Immature natural killer cell (primary cell): ENCODE measurements at regions not wholly inside any gene's neighbourhood (a gene's known extent, or its start where the extent isn't known, plus 50 kb on each side); places are given as distances from the start of the nearest gene placed in this dataset.

Source experiments
- DNase-seq, 3 donors: peaks; one replicate each; pipeline ENCODE4 v3.0.0; 2022; ENCODE audit warnings: mixed read lengths in 1 of 3
- H3K27ac Mint-ChIP-seq, 6 donors: one replicate each; pipeline ENCODE4 v1.8.0; 2020; ENCODE audit warnings: mixed read lengths in 6 of 6, mild to moderate bottlenecking in 5 of 6, inconsistent platforms in 4 of 6, moderate library complexity in 3 of 6
- H3K27me3 Mint-ChIP-seq, 3 donors: one replicate each; pipeline ENCODE4 v1.8.0; 2020 to 2021; ENCODE audit warnings: low read depth in 3 of 3, mild to moderate bottlenecking in 3 of 3, mixed read lengths in 3 of 3, moderate library complexity in 3 of 3, inconsistent platforms in 1 of 3
- H3K36me3 Mint-ChIP-seq, 3 donors: one replicate each; pipeline ENCODE4 v1.8.0; 2020; ENCODE audit warnings: mixed read lengths in 3 of 3, inconsistent platforms in 2 of 3, mild to moderate bottlenecking in 2 of 3
- H3K4me1 Mint-ChIP-seq, 2 donors: one replicate each; pipeline ENCODE4 v1.8.0; 2020; ENCODE audit warnings: inconsistent platforms in 2 of 2, mild to moderate bottlenecking in 2 of 2, mixed read lengths in 2 of 2, moderate library complexity in 1 of 2
- H3K4me3 Mint-ChIP-seq, 5 donors: one replicate each; pipeline ENCODE4 v1.8.0; 2020; ENCODE audit warnings: mild to moderate bottlenecking in 5 of 5, mixed read lengths in 5 of 5, inconsistent platforms in 3 of 5, moderate library complexity in 3 of 5
- H3K9me3 Mint-ChIP-seq, 6 donors: one replicate each; pipeline ENCODE4 v1.8.0; 2020; ENCODE audit warnings: mild to moderate bottlenecking in 6 of 6, mixed read lengths in 6 of 6, inconsistent platforms in 4 of 6, moderate library complexity in 3 of 6

DNA sequence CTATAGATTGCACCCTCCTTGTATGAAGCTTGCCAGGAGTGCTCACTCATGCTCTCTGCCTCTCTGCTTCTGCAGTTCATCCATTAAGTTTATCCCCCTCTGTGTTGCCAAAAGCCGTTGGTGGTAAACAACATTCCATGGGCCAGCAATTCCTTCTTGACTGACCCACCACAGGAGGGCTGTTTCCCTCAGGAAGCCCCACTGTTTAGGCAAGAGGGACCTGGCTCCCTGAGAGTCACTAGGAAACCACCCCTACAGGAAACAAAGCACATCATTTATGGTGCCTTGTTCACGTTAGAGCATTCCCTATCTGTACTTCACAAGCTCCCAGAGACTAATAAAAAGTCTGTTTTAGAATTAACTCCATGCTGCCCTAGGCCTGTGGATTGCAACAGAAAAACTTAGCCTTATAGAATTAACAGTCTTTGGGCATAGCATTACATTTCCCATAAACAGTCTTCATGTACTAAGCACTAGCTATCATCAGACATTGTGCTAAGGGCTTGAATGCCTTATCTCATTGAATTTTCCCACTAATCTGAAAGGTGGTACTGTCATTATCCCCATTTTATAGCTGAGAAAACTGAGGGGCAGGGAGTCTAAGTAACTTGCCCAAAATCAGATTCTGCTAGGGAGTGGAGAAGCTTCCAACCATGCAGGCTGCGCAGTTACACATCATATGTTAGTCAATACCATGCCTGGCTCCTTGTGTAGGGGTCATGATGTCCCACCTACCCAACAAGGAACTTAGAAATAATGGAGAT lies 149.9 kb downstream of the SHQ1 start:
- no peak overlapping the region for H3K27ac Mint-ChIP-seq
- no peak for DNase-seq
- peaks cover 0 to 5% (median 0%) of the 10 kb centered on the region in 3 donors for H3K27me3 Mint-ChIP-seq
- H3K4me1 Mint-ChIP-seq = no peaks in the 10 kb centered on the region
- H3K36me3 Mint-ChIP-seq = no peaks in the 10 kb centered on the region
- H3K4me3 Mint-ChIP-seq = no peak overlapping the region
- H3K9me3 Mint-ChIP-seq = no peaks in the 10 kb centered on the region

DNA sequence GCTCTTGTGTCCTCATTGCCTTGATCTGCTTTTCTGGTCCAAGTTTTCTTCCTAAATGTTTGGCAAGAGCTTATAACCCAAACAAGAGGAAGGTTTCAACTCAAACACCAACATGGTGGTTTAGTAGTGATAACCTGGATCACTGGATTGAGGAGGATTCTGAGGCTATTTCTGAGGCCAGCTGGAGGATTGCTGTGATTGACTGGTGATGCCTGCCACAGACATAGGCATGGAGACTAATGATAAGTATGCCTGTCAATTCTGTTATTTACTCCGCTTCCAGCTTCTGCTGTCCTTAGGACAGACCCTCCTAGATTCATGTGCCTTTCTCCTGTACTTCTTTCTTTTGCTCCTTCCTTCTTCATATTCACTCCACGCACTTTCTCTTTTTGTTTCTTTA lies 150.5 kb downstream of the SHQ1 start:
- no peak overlapping the region for H3K4me3 Mint-ChIP-seq
- no peaks in the 10 kb centered on the region for H3K4me1 Mint-ChIP-seq
- no peaks in the 10 kb centered on the region for H3K9me3 Mint-ChIP-seq
- peaks cover 0 to 5% (median 0%) of the 10 kb centered on the region in 3 donors for H3K27me3 Mint-ChIP-seq
- DNase-seq = no peak
- no peaks in the 10 kb centered on the region for H3K36me3 Mint-ChIP-seq
- no peak overlapping the region for H3K27ac Mint-ChIP-seq

DNA sequence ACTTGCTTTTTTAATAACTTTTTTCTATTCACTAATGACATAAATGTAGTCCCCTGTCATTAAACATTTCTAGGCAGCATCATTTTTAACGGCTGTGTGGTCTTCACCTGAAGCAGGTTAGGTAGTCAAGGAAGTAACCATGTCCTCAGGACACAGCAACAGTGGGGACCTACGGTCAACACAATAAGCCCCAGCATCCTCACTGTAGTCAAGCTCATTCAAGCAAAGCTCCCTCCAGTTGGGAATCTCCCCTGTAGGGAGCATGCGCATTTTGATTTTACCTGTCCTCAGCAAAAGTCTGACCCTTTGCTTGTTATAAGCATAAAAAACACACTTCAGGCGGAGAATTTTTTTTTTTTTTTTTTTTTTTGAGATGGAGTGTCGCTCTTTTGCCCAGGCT lies 151.4 kb downstream of the SHQ1 start:
- Mint-ChIP-seq H3K27me3 (peaks cover 0 to 5% (median 2%) of the 10 kb centered on the region in 3 donors), H3K9me3 (no peaks in the 10 kb centered on the region), H3K27ac (no peak overlapping the region), H3K4me1 (no peaks in the 10 kb centered on the region), H3K4me3 (no peak overlapping the region), H3K36me3 (no peaks in the 10 kb centered on the region)
- DNase-seq = no peak

DNA sequence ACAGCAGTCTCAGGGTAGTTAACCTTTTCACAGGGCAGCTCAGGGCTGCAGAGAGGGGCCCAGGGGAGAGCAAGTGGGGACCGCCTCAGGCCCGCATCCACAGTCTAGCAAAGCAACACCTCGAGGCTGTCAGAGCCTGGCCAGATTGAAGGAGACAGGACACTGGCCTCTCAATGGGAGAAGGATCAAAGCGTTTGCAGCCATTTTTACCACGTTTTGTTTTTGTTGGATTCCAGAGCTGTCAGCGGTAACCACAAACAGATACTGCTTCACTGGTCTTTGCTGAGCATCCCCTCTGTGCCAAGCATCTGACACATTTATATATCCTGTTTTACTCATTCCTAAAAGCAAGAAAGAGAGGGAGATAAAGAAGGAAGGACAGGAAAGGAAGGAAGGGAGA lies 153.8 kb downstream of the SHQ1 start:
- Mint-ChIP-seq H3K4me1 (no peaks in the 10 kb centered on the region), H3K27me3 (peaks cover 0 to 5% (median 2%) of the 10 kb centered on the region in 3 donors), H3K27ac (no peak overlapping the region), H3K9me3 (no peaks in the 10 kb centered on the region), H3K4me3 (no peak overlapping the region), H3K36me3 (no peaks in the 10 kb centered on the region)
- no peak for DNase-seq

DNA sequence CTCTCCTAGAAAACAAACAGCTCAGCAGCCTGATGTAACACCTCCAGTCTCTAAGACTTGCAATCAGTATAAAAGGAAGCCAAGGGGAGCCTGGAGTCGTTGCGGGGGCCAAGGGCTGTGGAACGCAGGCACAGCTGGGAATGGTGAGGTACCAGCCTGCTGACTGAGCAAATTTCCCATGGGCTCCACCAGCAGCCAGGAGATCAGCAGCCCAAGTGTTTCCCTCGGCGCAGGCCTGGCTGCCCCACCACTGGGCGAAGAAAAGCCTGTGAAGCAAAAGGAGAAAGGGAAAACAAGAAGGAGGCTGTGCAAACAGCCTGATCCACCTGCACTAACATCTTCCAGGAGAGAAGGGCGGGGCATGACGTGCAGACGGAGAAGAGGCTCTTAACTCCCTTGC lies 155.3 kb downstream of the SHQ1 start:
- Mint-ChIP-seq H3K27ac (no peak overlapping the region), H3K36me3 (no peaks in the 10 kb centered on the region), H3K9me3 (no peaks in the 10 kb centered on the region), H3K4me3 (no peak overlapping the region), H3K4me1 (no peaks in the 10 kb centered on the region), H3K27me3 (peaks cover 0 to 5% (median 4%) of the 10 kb centered on the region in 3 donors)
- no peak for DNase-seq

DNA sequence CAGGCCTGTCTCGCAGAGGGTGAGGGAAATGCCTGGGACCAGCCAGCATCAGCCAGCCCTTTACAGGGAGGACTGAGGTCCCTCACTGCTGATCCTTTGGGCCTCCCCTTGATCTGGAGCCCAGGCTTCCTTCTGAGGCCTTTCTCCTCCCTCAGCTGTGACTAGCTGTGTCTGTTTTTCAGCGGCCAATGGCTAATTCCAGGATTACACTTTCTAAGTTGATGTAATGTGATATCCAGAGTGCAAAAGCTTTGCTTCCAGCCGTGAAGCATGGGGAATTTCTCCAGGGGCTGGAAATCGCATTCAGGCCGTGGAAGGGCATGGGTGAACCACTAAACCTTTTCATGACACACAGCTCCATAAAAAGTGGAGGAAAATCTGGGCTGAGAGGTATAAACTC lies 157.6 kb downstream of the SHQ1 start:
- H3K4me1 Mint-ChIP-seq = no peaks in the 10 kb centered on the region
- DNase-seq = no peak
- H3K9me3 Mint-ChIP-seq = no peaks in the 10 kb centered on the region
- peaks cover 0 to 5% (median 4%) of the 10 kb centered on the region in 3 donors for H3K27me3 Mint-ChIP-seq
- H3K27ac Mint-ChIP-seq = no peak overlapping the region
- no peaks in the 10 kb centered on the region for H3K36me3 Mint-ChIP-seq
- no peak overlapping the region for H3K4me3 Mint-ChIP-seq

DNA sequence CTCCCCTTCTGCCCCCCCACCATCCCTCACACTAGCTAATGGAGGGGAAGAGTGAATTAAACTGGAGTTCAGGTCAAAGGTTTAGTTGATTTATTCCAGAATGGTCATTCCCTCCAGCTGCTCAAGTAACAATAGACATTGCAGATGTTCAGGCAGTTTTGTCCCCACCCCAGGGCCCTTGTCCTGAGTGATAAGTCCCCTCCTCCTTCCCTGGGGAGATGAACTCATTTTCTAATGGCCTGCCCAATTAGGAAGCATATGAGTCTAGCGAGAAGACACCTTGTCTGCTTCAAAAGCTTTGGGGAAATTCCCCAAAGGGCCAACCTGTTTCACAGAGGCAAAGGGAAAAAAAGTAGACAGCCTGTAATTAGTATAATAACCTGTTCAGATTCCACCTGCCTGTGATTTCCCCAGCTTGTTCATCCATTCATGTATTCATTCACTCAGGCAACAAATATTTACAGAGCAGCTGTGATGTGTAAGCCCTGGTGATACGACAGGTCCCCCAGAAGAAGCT lies 165.3 kb downstream of the SHQ1 start:
- DNase-seq = no peak
- Mint-ChIP-seq H3K9me3 (peaks cover 0 to 2% (median 0%) of the 10 kb centered on the region in 6 donors), H3K27me3 (peaks cover 0 to 3% (median 0%) of the 10 kb centered on the region in 3 donors), H3K27ac (no peak overlapping the region), H3K4me1 (peaks cover 2 to 15% of the 10 kb centered on the region in 2 donors), H3K4me3 (no peak overlapping the region), H3K36me3 (no peaks in the 10 kb centered on the region)

DNA sequence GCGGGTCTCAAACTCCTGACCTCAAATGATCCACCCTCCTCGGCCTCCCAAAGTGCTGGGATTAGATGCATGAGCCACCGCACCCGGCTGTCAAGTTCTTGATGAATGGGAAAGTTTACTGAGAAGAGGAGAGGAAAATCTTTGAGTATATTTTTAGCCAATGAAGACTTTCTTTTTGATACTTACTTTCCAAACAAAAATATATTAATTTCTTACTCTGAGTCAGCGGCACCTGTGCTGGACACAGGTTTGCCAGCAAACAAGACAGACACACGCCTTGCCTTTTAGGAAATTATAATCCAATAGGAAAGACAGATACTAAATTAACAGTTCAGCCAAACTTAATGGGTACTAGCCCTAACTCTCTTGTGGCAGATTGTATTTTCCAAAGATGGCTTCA lies 166.6 kb downstream of the SHQ1 start:
- DNase-seq = no peak
- Mint-ChIP-seq H3K36me3 (no peaks in the 10 kb centered on the region), H3K4me1 (peaks cover 2 to 15% of the 10 kb centered on the region in 2 donors), H3K9me3 (peaks cover 0 to 2% (median 0%) of the 10 kb centered on the region in 6 donors), H3K27me3 (peaks cover 0 to 3% (median 3%) of the 10 kb centered on the region in 3 donors), H3K27ac (no peak overlapping the region), H3K4me3 (no peak overlapping the region)

DNA sequence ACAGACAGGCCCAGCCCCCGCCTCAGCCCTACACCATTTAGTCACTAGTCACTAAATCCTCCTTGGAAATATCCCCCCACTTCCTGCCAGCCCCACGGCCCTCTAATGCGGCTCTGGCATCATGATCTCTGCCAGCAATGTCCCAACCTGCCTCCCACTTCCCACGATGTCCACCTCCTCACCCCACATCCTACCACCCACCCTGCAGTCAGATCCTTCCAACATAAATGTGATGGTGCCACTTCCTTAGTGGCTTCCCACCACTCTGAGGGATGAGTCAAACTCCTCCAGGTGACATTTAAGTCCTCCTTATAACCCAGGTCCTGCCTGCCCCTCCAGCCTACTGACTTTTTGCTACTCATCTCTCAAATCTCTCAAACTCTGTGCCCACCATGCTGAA lies 167.5 kb downstream of the SHQ1 start:
- no peak for DNase-seq
- Mint-ChIP-seq H3K4me3 (no peak overlapping the region), H3K4me1 (peaks cover 2 to 15% of the 10 kb centered on the region in 2 donors), H3K9me3 (peaks cover 0 to 2% (median 0%) of the 10 kb centered on the region in 6 donors), H3K27me3 (peaks cover 0 to 3% (median 3%) of the 10 kb centered on the region in 3 donors), H3K27ac (peak overlapping the region in 1 of 6 donors; percentile 57), H3K36me3 (no peaks in the 10 kb centered on the region)

DNA sequence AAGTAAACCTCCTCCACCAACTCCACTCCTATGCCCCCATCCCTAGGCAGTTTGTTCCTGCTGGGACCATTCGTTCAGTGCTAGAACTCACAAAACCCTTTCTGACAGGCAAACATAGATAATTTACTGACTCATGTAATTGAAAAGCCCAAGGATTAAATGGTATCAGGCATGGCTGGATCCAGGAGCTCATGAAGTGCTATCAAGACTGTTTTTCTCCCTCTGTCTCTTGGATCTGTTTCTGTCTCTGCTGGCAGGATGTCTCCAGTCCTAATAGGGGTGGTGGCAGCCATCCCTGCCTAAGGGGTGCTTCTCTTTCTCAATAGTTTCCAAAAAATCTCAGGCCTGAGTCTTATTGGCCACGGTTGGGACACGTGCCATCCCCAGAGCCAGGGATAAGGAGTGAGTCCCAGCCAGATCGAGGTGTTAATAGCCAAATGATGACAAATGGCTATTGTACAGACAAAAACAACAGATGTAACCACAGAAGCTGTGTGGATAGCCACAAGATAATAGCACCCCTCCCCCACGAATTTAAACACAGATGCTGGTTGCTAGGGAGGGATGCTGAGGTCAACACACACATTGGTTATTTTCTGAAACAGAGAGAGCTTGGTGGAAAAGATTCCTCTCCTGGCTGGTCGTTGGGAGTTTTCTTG lies 168.6 kb downstream of the SHQ1 start:
- Mint-ChIP-seq H3K4me3 (no peak overlapping the region), H3K4me1 (peaks cover 2 to 15% of the 10 kb centered on the region in 2 donors), H3K36me3 (no peaks in the 10 kb centered on the region), H3K27me3 (peaks cover 0 to 3% (median 3%) of the 10 kb centered on the region in 3 donors), H3K9me3 (peaks cover 0 to 2% (median 0%) of the 10 kb centered on the region in 6 donors), H3K27ac (no peak overlapping the region)
- DNase-seq = no peak

DNA sequence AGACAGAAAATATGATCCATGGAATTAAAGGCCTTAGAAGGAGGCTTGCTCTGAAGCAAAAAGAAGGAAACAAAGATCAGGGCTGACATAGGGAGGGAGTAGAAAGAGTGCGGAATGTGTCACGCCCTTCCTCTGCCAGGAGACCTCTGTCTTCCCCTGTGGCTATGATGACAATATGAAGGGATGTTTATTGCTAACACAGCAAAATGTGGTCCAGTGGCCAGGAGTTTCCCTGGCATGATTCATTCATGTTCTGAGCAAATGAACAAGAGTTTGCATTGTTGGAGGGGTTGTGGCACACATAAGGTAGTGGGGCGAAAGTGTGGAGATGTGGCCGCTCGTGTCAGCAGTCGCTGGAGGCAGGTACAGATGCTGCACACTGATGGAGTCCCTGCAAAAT lies 169.4 kb downstream of the SHQ1 start:
- no peak for DNase-seq
- Mint-ChIP-seq H3K27me3 (peaks cover 0 to 3% (median 3%) of the 10 kb centered on the region in 3 donors), H3K27ac (peak overlapping the region in 1 of 6 donors; percentile 29), H3K9me3 (peaks cover 0 to 2% (median 0%) of the 10 kb centered on the region in 6 donors), H3K36me3 (no peaks in the 10 kb centered on the region), H3K4me3 (no peak overlapping the region), H3K4me1 (peaks cover 2 to 15% of the 10 kb centered on the region in 2 donors)

DNA sequence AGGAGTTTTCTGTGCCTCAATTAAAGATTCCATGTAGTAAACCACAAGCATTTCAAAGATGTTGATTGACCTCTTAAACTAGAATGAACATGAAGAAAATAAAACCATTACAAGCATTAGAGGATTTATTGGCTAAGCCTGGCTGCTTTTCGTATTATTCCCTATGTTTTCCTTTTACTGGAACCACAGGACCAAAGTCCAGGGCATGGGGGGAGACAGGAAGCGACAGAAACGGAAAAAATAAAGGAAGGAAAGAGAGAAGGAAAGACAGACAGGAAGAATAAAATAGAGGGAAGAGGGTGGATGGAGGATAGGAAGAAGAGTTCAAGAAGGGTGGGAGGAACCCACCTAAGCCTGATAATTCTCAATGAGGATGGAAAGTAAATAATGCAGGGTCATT lies 169.9 kb downstream of the SHQ1 start:
- Mint-ChIP-seq H3K4me3 (no peak overlapping the region), H3K9me3 (peaks cover 0 to 2% (median 0%) of the 10 kb centered on the region in 6 donors), H3K27me3 (peaks cover 0 to 3% (median 3%) of the 10 kb centered on the region in 3 donors)

DNA sequence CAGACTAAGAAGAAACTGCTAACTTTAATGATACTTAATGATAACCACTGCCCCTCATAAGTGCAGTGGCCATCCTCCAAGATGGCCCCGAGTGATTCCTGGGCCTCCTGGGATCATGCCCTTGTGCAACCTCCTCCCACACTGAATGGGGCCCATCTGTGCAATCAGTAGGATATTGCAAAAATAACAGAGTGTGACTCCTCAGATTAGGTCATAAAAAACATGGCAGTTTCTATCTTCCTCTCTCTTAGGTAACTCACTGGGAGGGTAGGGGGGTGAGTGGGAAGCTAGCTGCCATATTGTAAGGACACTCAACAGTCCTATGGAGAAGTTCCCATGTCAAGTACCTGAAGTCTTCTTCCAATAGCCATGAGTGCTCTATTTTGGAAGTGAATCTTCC lies 173.0 kb downstream of the SHQ1 start:
- Mint-ChIP-seq H3K27me3 (peaks cover 0 to 4% (median 3%) of the 10 kb centered on the region in 3 donors), H3K36me3 (no peaks in the 10 kb centered on the region), H3K9me3 (peaks cover 0 to 2% (median 0%) of the 10 kb centered on the region in 6 donors), H3K27ac (no peak overlapping the region), H3K4me1 (peaks cover 0 to 7% of the 10 kb centered on the region in 2 donors), H3K4me3 (no peak overlapping the region)
- no peak for DNase-seq

More for the DNA sequence above, 169.9 kb downstream of the SHQ1 start:
- H3K27ac Mint-ChIP-seq = no peak overlapping the region
- no peaks in the 10 kb centered on the region for H3K36me3 Mint-ChIP-seq
- DNase-seq = no peak
- H3K4me1 Mint-ChIP-seq = peaks cover 2 to 15% of the 10 kb centered on the region in 2 donors
